ENCODE measurements at regions not wholly inside any gene's neighbourhood (a gene's known extent, or its start where the extent isn't known, plus 50 kb on each side); places are given as distances from the start of the nearest gene placed in this dataset.

DNA sequence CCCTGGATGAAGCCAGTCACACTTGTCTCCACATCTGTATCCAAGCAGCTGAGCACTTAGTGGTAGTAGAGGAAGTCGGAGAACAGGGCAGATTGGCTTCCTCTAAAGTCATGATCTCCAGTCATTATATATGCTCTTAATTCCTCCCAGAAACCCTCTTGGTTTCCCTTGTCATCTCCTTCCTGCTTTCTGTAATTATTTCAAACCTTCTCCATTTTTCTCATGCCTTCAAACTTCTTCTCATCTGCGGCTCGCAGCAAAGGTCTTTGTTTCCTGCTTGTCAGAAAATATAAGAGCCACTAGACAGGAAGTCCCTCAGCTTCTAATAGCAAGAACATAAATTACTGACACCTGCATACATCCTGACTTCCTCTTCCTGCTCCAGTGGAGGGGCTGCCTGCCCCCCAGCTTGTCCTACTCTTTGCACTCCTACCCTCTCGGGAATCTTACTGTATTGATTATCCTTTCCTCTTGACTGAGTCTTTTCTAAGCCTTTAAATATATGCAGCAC is 124.6 kb upstream of the NGF start (continued):
- TF ChIP-seq, protein P1, sequence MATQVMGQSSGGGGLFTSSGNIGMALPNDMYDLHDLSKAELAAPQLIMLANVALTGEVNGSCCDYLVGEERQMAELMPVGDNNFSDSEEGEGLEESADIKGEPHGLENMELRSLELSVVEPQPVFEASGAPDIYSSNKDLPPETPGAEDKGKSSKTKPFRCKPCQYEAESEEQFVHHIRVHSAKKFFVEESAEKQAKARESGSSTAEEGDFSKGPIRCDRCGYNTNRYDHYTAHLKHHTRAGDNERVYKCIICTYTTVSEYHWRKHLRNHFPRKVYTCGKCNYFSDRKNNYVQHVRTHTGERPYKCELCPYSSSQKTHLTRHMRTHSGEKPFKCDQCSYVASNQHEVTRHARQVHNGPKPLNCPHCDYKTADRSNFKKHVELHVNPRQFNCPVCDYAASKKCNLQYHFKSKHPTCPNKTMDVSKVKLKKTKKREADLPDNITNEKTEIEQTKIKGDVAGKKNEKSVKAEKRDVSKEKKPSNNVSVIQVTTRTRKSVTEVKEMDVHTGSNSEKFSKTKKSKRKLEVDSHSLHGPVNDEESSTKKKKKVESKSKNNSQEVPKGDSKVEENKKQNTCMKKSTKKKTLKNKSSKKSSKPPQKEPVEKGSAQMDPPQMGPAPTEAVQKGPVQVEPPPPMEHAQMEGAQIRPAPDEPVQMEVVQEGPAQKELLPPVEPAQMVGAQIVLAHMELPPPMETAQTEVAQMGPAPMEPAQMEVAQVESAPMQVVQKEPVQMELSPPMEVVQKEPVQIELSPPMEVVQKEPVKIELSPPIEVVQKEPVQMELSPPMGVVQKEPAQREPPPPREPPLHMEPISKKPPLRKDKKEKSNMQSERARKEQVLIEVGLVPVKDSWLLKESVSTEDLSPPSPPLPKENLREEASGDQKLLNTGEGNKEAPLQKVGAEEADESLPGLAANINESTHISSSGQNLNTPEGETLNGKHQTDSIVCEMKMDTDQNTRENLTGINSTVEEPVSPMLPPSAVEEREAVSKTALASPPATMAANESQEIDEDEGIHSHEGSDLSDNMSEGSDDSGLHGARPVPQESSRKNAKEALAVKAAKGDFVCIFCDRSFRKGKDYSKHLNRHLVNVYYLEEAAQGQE (IDR thresholded peaks at IDR 0.05; ENCODE audit: low read depth, low read length) = no peak

DNA sequence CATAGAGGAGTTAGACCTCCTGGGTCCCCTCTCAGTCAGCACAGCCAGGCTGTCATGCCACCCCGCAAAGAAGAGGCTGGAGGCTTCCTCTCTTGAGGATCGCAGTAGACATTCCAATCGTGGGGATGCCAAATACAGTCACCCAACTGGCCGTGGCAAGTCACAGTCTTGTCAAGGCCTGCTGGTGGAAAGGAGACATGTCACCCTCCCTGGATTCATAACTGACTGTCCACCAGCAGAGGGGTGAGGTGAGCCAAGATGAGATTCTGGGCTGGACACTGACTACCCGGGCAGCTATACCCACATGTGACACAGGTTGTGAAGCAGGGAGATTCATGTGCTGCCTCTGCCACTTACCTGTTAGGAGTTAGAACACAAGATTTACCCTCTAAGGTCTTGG is 123.5 kb upstream of the NGF start:
- Histone ChIP-seq H3K27me3 (ENCODE audit: insufficient read depth) (no peaks in the 10 kb centered on the region), H3K9me3 (no peaks in the 10 kb centered on the region), H2AFZ (ENCODE audit: low read depth) (no peak overlapping the region), H3K9ac (no peak overlapping the region), H3F3A (replicated peaks; ENCODE audit: insufficient read depth) (no peaks in the 10 kb centered on the region), H3K79me2 (ENCODE audit: insufficient read depth) (no peaks in the 10 kb centered on the region), H3K4me2 (no peak overlapping the region), H3K36me3 (replicated peaks in 1 of 2; ENCODE audit: control insufficient read depth in 1 of 2, insufficient read depth in 2 of 2, low read length in 1 of 2) (no peaks in the 10 kb centered on the region), H4K20me1 (ENCODE audit: insufficient read depth) (no peaks in the 10 kb centered on the region), H3K4me1 (ENCODE audit: control insufficient read depth in 1 of 2, insufficient read depth in 2 of 2, low read depth in 1 of 2, low read length in 1 of 2) (peaks cover 3 to 21% of the 10 kb centered on the region in 2 experiments; a peak in 3 of 4 replicates), H3K4me3 (ENCODE audit: low read depth in 2 of 2, low read length in 1 of 2) (no peak overlapping the region), H3K9me2 (no peaks in the 10 kb centered on the region), H3K27ac (ENCODE audit: low read depth in 2 of 2, low read length in 1 of 2) (no peak overlapping the region)
- TF ChIP-seq POLR2AphosphoS5 (IDR thresholded peaks at IDR 0.05; ENCODE audit: low read depth, low read length) = no peak
- TF ChIP-seq EP300 (IDR thresholded peaks at IDR 0.05; ENCODE audit: borderline replicate concordance in 1 of 2, low read depth in 1 of 2, low read length in 1 of 2) = no peak
- no peak for TF ChIP-seq RCOR1 (IDR thresholded peaks at IDR 0.05; ENCODE audit: low read length)
- TF ChIP-seq, protein P2, sequence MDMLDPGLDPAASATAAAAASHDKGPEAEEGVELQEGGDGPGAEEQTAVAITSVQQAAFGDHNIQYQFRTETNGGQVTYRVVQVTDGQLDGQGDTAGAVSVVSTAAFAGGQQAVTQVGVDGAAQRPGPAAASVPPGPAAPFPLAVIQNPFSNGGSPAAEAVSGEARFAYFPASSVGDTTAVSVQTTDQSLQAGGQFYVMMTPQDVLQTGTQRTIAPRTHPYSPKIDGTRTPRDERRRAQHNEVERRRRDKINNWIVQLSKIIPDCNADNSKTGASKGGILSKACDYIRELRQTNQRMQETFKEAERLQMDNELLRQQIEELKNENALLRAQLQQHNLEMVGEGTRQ (IDR thresholded peaks at IDR 0.05; ENCODE audit: borderline replicate concordance, low read depth, low read length) = no peak
- no peak for TF ChIP-seq SIN3A (IDR thresholded peaks at IDR 0.05; ENCODE audit: borderline replicate concordance, low read depth, low read length)
- TF ChIP-seq NRF1 (IDR thresholded peaks at IDR 0.05; ENCODE audit: low read depth, low read length) = no peak
- TF ChIP-seq ELF1 (IDR thresholded peaks at IDR 0.05) = no peak
- TF ChIP-seq SMC3 (IDR thresholded peaks at IDR 0.05; ENCODE audit: low read depth, low read length) = no peak
- no peak for TF ChIP-seq GATA2 (CRISPR knock-in tag; IDR thresholded peaks at IDR 0.05)
- TF ChIP-seq TEAD4 (IDR thresholded peaks at IDR 0.05; ENCODE audit: borderline replicate concordance, insufficient read depth) = no peak
- no peak for TF ChIP-seq TCF12 (IDR thresholded peaks at IDR 0.05)
- no peak for TF ChIP-seq FOSL2 (IDR thresholded peaks at IDR 0.05; ENCODE audit: borderline replicate concordance, low read depth)
- TF ChIP-seq, protein P1 (IDR thresholded peaks at IDR 0.05; ENCODE audit: low read depth, low read length) = no peak
- no peak for TF ChIP-seq CHD2 (IDR thresholded peaks at IDR 0.05; ENCODE audit: low read length, partially characterized antibody)
- TF ChIP-seq, protein P3, sequence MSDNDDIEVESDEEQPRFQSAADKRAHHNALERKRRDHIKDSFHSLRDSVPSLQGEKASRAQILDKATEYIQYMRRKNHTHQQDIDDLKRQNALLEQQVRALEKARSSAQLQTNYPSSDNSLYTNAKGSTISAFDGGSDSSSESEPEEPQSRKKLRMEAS (IDR thresholded peaks at IDR 0.05; ENCODE audit: low read depth) = no peak
- CTCF ChIA-PET = interaction anchor here (1.3 to 3.4 kb wide), 3 partner anchors 8 to 322 kb away, joined by 4 to 20 read pairs (median 4); no protein-coding TSS in a partner anchor
- no peak for DNase-seq
- 76% methylated on average over 3 of the region's 5 CpGs for WGBS (ENCODE audit: low lambda C conversion rate)
- POLR2A ChIA-PET = no interaction called here
